ENCODE measurements at regions not wholly inside any gene's neighbourhood (a gene's known extent, or its start where the extent isn't known, plus 50 kb on each side); places are given as distances from the start of the nearest gene placed in this dataset.

DNA sequence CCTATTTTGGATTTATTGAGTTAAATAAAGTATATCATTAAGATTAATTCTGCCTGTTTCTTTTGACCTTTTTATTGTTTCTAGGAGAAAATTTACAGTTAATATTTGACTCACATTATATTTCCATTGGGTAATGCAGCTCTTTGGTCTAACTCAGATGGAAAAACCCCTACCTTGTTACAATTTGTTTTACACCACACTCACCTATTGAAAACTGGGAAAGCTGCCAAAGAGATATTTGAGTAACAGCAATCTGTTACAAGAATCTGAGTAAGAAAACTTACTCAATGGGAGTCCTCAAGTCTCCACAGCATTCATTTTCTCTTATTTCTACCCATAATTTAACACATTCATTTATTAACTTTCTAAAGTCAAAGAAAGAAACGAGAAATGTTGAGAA, 108.0 kb upstream of the TLL1 start:
- peak; percentile 53 for FAIRE-seq
- intact Hi-C loops (cut with DNase I), result no loop called here

GRCh38 chr4:165766018-165766417, 107.0 kb upstream of the TLL1 start:
- H3K27me3 ChIP-seq (ENCODE audit: control insufficient read depth, insufficient read depth, low read length), result no peaks in the 10 kb centered on the region
- no peak overlapping the region for H3K27ac ChIP-seq (ENCODE audit: low read depth in 2 of 2, low read length in 2 of 2)
- peak in 1 of 5 donors; percentile 30 for DNase-seq
- FAIRE-seq, result no peak
- no peaks in the 10 kb centered on the region for H3K36me3 ChIP-seq (ENCODE audit: control insufficient read depth in 2 of 3, insufficient read depth in 3 of 3, low read length in 3 of 3)
- H3K9ac ChIP-seq (ENCODE audit: low read length in 3 of 3), result no peak overlapping the region
- intact Hi-C loops (cut with DNase I), result no loop called here
- TF ChIP-seq, protein P1, sequence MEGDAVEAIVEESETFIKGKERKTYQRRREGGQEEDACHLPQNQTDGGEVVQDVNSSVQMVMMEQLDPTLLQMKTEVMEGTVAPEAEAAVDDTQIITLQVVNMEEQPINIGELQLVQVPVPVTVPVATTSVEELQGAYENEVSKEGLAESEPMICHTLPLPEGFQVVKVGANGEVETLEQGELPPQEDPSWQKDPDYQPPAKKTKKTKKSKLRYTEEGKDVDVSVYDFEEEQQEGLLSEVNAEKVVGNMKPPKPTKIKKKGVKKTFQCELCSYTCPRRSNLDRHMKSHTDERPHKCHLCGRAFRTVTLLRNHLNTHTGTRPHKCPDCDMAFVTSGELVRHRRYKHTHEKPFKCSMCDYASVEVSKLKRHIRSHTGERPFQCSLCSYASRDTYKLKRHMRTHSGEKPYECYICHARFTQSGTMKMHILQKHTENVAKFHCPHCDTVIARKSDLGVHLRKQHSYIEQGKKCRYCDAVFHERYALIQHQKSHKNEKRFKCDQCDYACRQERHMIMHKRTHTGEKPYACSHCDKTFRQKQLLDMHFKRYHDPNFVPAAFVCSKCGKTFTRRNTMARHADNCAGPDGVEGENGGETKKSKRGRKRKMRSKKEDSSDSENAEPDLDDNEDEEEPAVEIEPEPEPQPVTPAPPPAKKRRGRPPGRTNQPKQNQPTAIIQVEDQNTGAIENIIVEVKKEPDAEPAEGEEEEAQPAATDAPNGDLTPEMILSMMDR (IDR thresholded peaks at IDR 0.05; ENCODE audit: borderline replicate concordance, extremely low read depth, insufficient read depth), result no peak
- no peaks in the 10 kb centered on the region for H3K9me3 ChIP-seq (ENCODE audit: control insufficient read depth in 2 of 3, insufficient read depth in 1 of 3, low read length in 3 of 3)
- H3K4me1 ChIP-seq (ENCODE audit: control insufficient read depth in 2 of 3, insufficient read depth in 2 of 3, low read depth in 1 of 3, low read length in 3 of 3), result peaks cover 0 to 6% (median 2%) of the 10 kb centered on the region in 3 donors
- H3K4me3 ChIP-seq (ENCODE audit: low read length in 3 of 3), result no peak overlapping the region

More for the DNA sequence above, 108.0 kb upstream of the TLL1 start:
- Histone ChIP-seq H3K27me3 (ENCODE audit: control insufficient read depth, insufficient read depth, low read length) (no peaks in the 10 kb centered on the region), H3K9me3 (ENCODE audit: control insufficient read depth in 2 of 3, insufficient read depth in 1 of 3, low read length in 3 of 3) (no peaks in the 10 kb centered on the region), H3K36me3 (ENCODE audit: control insufficient read depth in 2 of 3, insufficient read depth in 3 of 3, low read length in 3 of 3) (no peaks in the 10 kb centered on the region), H3K4me1 (ENCODE audit: control insufficient read depth in 2 of 3, insufficient read depth in 2 of 3, low read depth in 1 of 3, low read length in 3 of 3) (peaks cover 0 to 6% (median 2%) of the 10 kb centered on the region in 3 donors), H3K27ac (ENCODE audit: low read depth in 2 of 2, low read length in 2 of 2) (peak overlapping the region in 1 of 2 donors; percentile 1), H3K4me3 (ENCODE audit: low read length in 3 of 3) (no peak overlapping the region), H3K9ac (ENCODE audit: low read length in 3 of 3) (no peak overlapping the region)
- DNase-seq, result peak in 1 of 5 donors; percentile 23
- TF ChIP-seq, protein P1 (IDR thresholded peaks at IDR 0.05; ENCODE audit: borderline replicate concordance, extremely low read depth, insufficient read depth), result no peak

- H3K36me3 ChIP-seq (ENCODE audit: control insufficient read depth in 2 of 3, insufficient read depth in 3 of 3, low read length in 3 of 3), result no peaks in the 10 kb centered on the region
- FAIRE-seq (no peak), DNase-seq (no peak)
- H3K4me1 ChIP-seq (ENCODE audit: control insufficient read depth in 2 of 3, insufficient read depth in 2 of 3, low read depth in 1 of 3, low read length in 3 of 3), result peaks cover 0 to 6% (median 2%) of the 10 kb centered on the region in 3 donors
- TF ChIP-seq, protein P1 (IDR thresholded peaks at IDR 0.05; ENCODE audit: borderline replicate concordance, extremely low read depth, insufficient read depth), result no peak
- H3K27ac ChIP-seq (ENCODE audit: low read depth in 2 of 2, low read length in 2 of 2), result no peak overlapping the region
- H3K4me3 ChIP-seq (ENCODE audit: low read length in 3 of 3), result no peak overlapping the region
- H3K27me3 ChIP-seq (ENCODE audit: control insufficient read depth, insufficient read depth, low read length), result no peaks in the 10 kb centered on the region
- no peaks in the 10 kb centered on the region for H3K9me3 ChIP-seq (ENCODE audit: control insufficient read depth in 2 of 3, insufficient read depth in 1 of 3, low read length in 3 of 3)
- H3K9ac ChIP-seq (ENCODE audit: low read length in 3 of 3), result no peak overlapping the region
- intact Hi-C loops (cut with DNase I), result no loop called here
These were observed 106.1 kb upstream of the TLL1 start for GRCh38 chr4:165766976-165767375.

GRCh38 chr4:165767671-165768070, 105.4 kb upstream of the TLL1 start:
- H3K4me3 ChIP-seq (ENCODE audit: low read length in 3 of 3), result no peak overlapping the region
- H3K9me3 ChIP-seq (ENCODE audit: control insufficient read depth in 2 of 3, insufficient read depth in 1 of 3, low read length in 3 of 3), result no peaks in the 10 kb centered on the region
- no peaks in the 10 kb centered on the region for H3K27me3 ChIP-seq (ENCODE audit: control insufficient read depth, insufficient read depth, low read length)
- DNase-seq (no peak), FAIRE-seq (no peak)
- no peak overlapping the region for H3K27ac ChIP-seq (ENCODE audit: low read depth in 2 of 2, low read length in 2 of 2)
- intact Hi-C loops (cut with DNase I), result no loop called here
- TF ChIP-seq, protein P1 (IDR thresholded peaks at IDR 0.05; ENCODE audit: borderline replicate concordance, extremely low read depth, insufficient read depth), result no peak
- H3K36me3 ChIP-seq (ENCODE audit: control insufficient read depth in 2 of 3, insufficient read depth in 3 of 3, low read length in 3 of 3), result no peaks in the 10 kb centered on the region
- H3K4me1 ChIP-seq (ENCODE audit: control insufficient read depth in 2 of 3, insufficient read depth in 2 of 3, low read depth in 1 of 3, low read length in 3 of 3), result peaks cover 0 to 6% (median 2%) of the 10 kb centered on the region in 3 donors
- H3K9ac ChIP-seq (ENCODE audit: low read length in 3 of 3), result no peak overlapping the region

Measured in kidney (tissue), 13 donors.